ENCODE measurements at regions not wholly inside any gene's neighbourhood (a gene's known extent, or its start where the extent isn't known, plus 50 kb on each side); places are given as distances from the start of the nearest gene placed in this dataset.

- TF ChIP-seq RXRA (IDR thresholded peaks at IDR 0.05; ENCODE audit: borderline replicate concordance, low read depth) = no peak
- no peak for TF ChIP-seq TEAD4 (IDR thresholded peaks at IDR 0.05; ENCODE audit: borderline replicate concordance, insufficient read depth)
- no peak for TF ChIP-seq JUND (IDR thresholded peaks at IDR 0.05)
Observed at GRCh38 chr2:2771721-2772411, 440.8 kb upstream of the MYT1L start (continued).

GRCh38 chr2:2769481-2770431, 438.7 kb upstream of the MYT1L start:
- DNase-seq = peak; percentile 64
- no peak overlapping the region for H2AFZ ChIP-seq (ENCODE audit: low read depth)
- H3F3A ChIP-seq (replicated peaks; ENCODE audit: insufficient read depth) = no peaks in the 10 kb centered on the region
- no peaks in the 10 kb centered on the region for H3K9me2 ChIP-seq
- TF ChIP-seq MXI1 (IDR thresholded peaks at IDR 0.05; ENCODE audit: low read depth, low read length) = no peak
- no peak for TF ChIP-seq SMC3 (IDR thresholded peaks at IDR 0.05; ENCODE audit: low read depth, low read length)
- TF ChIP-seq MAX (IDR thresholded peaks at IDR 0.05; ENCODE audit: low read depth) = no peak
- TF ChIP-seq TAF1 (IDR thresholded peaks at IDR 0.05; ENCODE audit: borderline replicate concordance, low read depth, low read length) = no peak
- TF ChIP-seq GATA2 (CRISPR knock-in tag; IDR thresholded peaks at IDR 0.05) = no peak
- TF ChIP-seq, protein P1, sequence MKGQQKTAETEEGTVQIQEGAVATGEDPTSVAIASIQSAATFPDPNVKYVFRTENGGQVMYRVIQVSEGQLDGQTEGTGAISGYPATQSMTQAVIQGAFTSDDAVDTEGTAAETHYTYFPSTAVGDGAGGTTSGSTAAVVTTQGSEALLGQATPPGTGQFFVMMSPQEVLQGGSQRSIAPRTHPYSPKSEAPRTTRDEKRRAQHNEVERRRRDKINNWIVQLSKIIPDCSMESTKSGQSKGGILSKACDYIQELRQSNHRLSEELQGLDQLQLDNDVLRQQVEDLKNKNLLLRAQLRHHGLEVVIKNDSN (IDR thresholded peaks at IDR 0.05; ENCODE audit: borderline replicate concordance, low read depth) = no peak
- TF ChIP-seq REST (IDR thresholded peaks at IDR 0.05; ENCODE audit: low read depth, low read length) = no peak
- TF ChIP-seq GABPA (IDR thresholded peaks at IDR 0.05; ENCODE audit: low read depth) = no peak
- TF ChIP-seq TEAD4 (IDR thresholded peaks at IDR 0.05; ENCODE audit: borderline replicate concordance, insufficient read depth) = no peak
- no peak for TF ChIP-seq FOXM1 (IDR thresholded peaks at IDR 0.05; ENCODE audit: low read depth)
- TF ChIP-seq FOXJ3 (CRISPR knock-in tag; IDR thresholded peaks at IDR 0.05) = no peak
- no peak for TF ChIP-seq YY1 (IDR thresholded peaks at IDR 0.05; ENCODE audit: low read depth)
- TF ChIP-seq RCOR1 (IDR thresholded peaks at IDR 0.05; ENCODE audit: low read length) = no peak
- TF ChIP-seq POLR2AphosphoS5 (IDR thresholded peaks at IDR 0.05; ENCODE audit: low read depth, low read length) = no peak
- no peak for TF ChIP-seq FOSL2 (IDR thresholded peaks at IDR 0.05; ENCODE audit: borderline replicate concordance, low read depth)
- no peak for TF ChIP-seq RAD21 (IDR thresholded peaks at IDR 0.05; ENCODE audit: low read length)
- TF ChIP-seq IRF3 (IDR thresholded peaks at IDR 0.05; ENCODE audit: low read depth, low read length) = no peak
- no peaks in the 10 kb centered on the region for H3K27me3 ChIP-seq (ENCODE audit: insufficient read depth)
- no peak overlapping the region for H3K4me2 ChIP-seq
- POLR2A ChIA-PET = no interaction called here
- no peaks in the 10 kb centered on the region for H3K79me2 ChIP-seq (ENCODE audit: insufficient read depth)
- peak overlapping the region in 1 of 2 experiments; percentile 64; a peak in 1 of 4 replicates for H3K27ac ChIP-seq (ENCODE audit: low read depth in 2 of 2, low read length in 1 of 2)
- no peaks in the 10 kb centered on the region for H4K20me1 ChIP-seq (ENCODE audit: insufficient read depth)
- H3K4me1 ChIP-seq (ENCODE audit: control insufficient read depth in 1 of 2, insufficient read depth in 2 of 2, low read depth in 1 of 2, low read length in 1 of 2) = peaks cover 0 to 13% of the 10 kb centered on the region in 2 experiments; a peak in 1 of 4 replicates
- H3K9me3 ChIP-seq = no peaks in the 10 kb centered on the region
- no peak overlapping the region for H3K4me3 ChIP-seq (ENCODE audit: low read depth in 2 of 2, low read length in 1 of 2)
- CTCF ChIA-PET = interaction anchor here (1.1 kb wide), 1 partner anchor 71 kb away, joined by 3 read pairs; no protein-coding TSS in a partner anchor
- WGBS (ENCODE audit: low lambda C conversion rate) = 66% methylated on average over 27 of the region's 28 CpGs
- no peak overlapping the region for H3K9ac ChIP-seq
- H3K36me3 ChIP-seq (replicated peaks in 1 of 2; ENCODE audit: control insufficient read depth in 1 of 2, insufficient read depth in 2 of 2, low read length in 1 of 2) = no peaks in the 10 kb centered on the region
